Smooth muscle cell of the brain vasculature (primary cell): ENCODE measurements at regions not wholly inside any gene's neighbourhood (a gene's known extent, or its start where the extent isn't known, plus 50 kb on each side); places are given as distances from the start of the nearest gene placed in this dataset.
"Not testable (repeated sequence)": the region's sequence is repeated elsewhere in the genome, so short reads cannot be mapped to it uniquely, and the experiment has no call there.

ENCODE experiments used
- DNase-seq: peaks from one replicate; pipeline ENCODE4 v3.0.0-alpha.2; 2012; ENCODE audit warnings: low read depth, low spot score

GRCh38 chr14:44873536-44873935, 88.2 kb downstream of the KLHL28 start:
- DNase-seq: no peak

- DNase-seq: no peak
Observed at GRCh38 chr14:44866770-44867169, 95.0 kb downstream of the KLHL28 start.

GRCh38 chr14:44866322-44866721, 95.4 kb downstream of the KLHL28 start:
- no peak for DNase-seq

- no peak for DNase-seq
Observed at GRCh38 chr14:44863271-44863670, 98.5 kb downstream of the KLHL28 start.

- DNase-seq: no peak
Observed at GRCh38 chr14:44854114-44854513, 107.6 kb downstream of the KLHL28 start.

- no peak for DNase-seq
Observed at GRCh38 chr14:44847526-44848309, 114.0 kb downstream of the KLHL28 start.

GRCh38 chr14:44846232-44846824, 115.4 kb downstream of the KLHL28 start:
- peak; percentile 13 for DNase-seq

GRCh38 chr14:44835928-44836327, 125.8 kb downstream of the KLHL28 start:
- DNase-seq: not testable (repeated sequence)

GRCh38 chr14:44833376-44834060, 128.2 kb downstream of the KLHL28 start:
- no peak for DNase-seq

- no peak for DNase-seq
Observed at GRCh38 chr14:44830371-44830770, 131.4 kb downstream of the KLHL28 start.

GRCh38 chr14:44829021-44829420, 132.7 kb downstream of the KLHL28 start:
- DNase-seq: no peak

GRCh38 chr14:44828023-44828422, 133.7 kb downstream of the KLHL28 start:
- no peak for DNase-seq

GRCh38 chr14:44820230-44820964, 141.3 kb downstream of the KLHL28 start:
- DNase-seq: no peak

GRCh38 chr14:44814196-44814595, 147.6 kb downstream of the KLHL28 start:
- DNase-seq: no peak

- DNase-seq: no peak
Observed at GRCh38 chr14:44812672-44813071, 149.1 kb downstream of the KLHL28 start.

GRCh38 chr14:44804391-44804790, 157.4 kb downstream of the KLHL28 start:
- no peak for DNase-seq

- peak; percentile 26 for DNase-seq
Observed at GRCh38 chr14:44803239-44803905, 158.4 kb downstream of the KLHL28 start.

GRCh38 chr14:44798386-44799242, 163.1 kb downstream of the KLHL28 start:
- no peak for DNase-seq

- DNase-seq: no peak
Observed at GRCh38 chr14:44795725-44796124, 166.0 kb downstream of the KLHL28 start.

- no peak for DNase-seq
Observed at GRCh38 chr14:44791730-44792129, 170.0 kb downstream of the KLHL28 start.

GRCh38 chr14:44788612-44789011, 173.1 kb downstream of the KLHL28 start:
- DNase-seq: no peak
